ENCODE measurements at regions not wholly inside any gene's neighbourhood (a gene's known extent, or its start where the extent isn't known, plus 50 kb on each side); places are given as distances from the start of the nearest gene placed in this dataset.

DNA sequence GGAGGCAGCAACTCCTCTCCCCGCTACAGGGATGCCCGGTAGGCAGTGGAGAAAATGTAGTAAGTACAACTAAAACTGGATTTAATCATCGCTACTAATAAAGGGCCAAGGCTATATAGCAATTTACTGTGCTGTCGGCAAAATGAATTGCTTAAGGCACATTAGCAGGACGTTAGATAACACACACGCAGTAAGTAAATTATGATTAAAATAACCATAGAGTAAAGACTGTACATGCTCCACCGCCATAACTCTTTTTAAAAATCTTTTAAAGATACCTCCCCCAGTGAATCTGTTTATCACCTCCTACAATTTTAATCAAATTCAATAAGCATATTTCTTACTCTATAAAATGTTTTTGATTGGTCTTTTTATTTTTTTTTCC is 371.4 kb upstream of the MGMT start (continued):
- TF ChIP-seq, protein P1, sequence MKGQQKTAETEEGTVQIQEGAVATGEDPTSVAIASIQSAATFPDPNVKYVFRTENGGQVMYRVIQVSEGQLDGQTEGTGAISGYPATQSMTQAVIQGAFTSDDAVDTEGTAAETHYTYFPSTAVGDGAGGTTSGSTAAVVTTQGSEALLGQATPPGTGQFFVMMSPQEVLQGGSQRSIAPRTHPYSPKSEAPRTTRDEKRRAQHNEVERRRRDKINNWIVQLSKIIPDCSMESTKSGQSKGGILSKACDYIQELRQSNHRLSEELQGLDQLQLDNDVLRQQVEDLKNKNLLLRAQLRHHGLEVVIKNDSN (IDR thresholded peaks at IDR 0.05; ENCODE audit: borderline replicate concordance, low read depth), result no peak
- TF ChIP-seq TAF1 (IDR thresholded peaks at IDR 0.05; ENCODE audit: borderline replicate concordance, low read depth, low read length), result no peak

GRCh38 chr10:129096065-129096984 is 370.7 kb upstream of the MGMT start:
- no peaks in the 10 kb centered on the region for H3K27me3 ChIP-seq (ENCODE audit: insufficient read depth)
- ChIA-PET POLR2A (no interaction called here), CTCF (no interaction called here)
- H2AFZ ChIP-seq (ENCODE audit: low read depth), result no peak overlapping the region
- no peak overlapping the region for H3K27ac ChIP-seq (ENCODE audit: low read depth in 2 of 2, low read length in 1 of 2)
- no peaks in the 10 kb centered on the region for H3K9me3 ChIP-seq
- H3K79me2 ChIP-seq (ENCODE audit: insufficient read depth), result no peaks in the 10 kb centered on the region
- H3K36me3 ChIP-seq (replicated peaks in 1 of 2; ENCODE audit: control insufficient read depth in 1 of 2, insufficient read depth in 2 of 2, low read length in 1 of 2), result no peaks in the 10 kb centered on the region
- no peak overlapping the region for H3K4me2 ChIP-seq
- no peaks in the 10 kb centered on the region for H3K9me2 ChIP-seq
- no peak for DNase-seq
- H4K20me1 ChIP-seq (ENCODE audit: insufficient read depth), result no peaks in the 10 kb centered on the region
- WGBS (ENCODE audit: low lambda C conversion rate), result 20% methylated on average over 12 of the region's 12 CpGs
- no peaks in the 10 kb centered on the region for H3K4me1 ChIP-seq (ENCODE audit: control insufficient read depth in 1 of 2, insufficient read depth in 2 of 2, low read depth in 1 of 2, low read length in 1 of 2)
- H3F3A ChIP-seq (replicated peaks; ENCODE audit: insufficient read depth), result no peaks in the 10 kb centered on the region
- H3K4me3 ChIP-seq (ENCODE audit: low read depth in 2 of 2, low read length in 1 of 2), result no peak overlapping the region
- no peak overlapping the region for H3K9ac ChIP-seq
- TF ChIP-seq, protein P2, sequence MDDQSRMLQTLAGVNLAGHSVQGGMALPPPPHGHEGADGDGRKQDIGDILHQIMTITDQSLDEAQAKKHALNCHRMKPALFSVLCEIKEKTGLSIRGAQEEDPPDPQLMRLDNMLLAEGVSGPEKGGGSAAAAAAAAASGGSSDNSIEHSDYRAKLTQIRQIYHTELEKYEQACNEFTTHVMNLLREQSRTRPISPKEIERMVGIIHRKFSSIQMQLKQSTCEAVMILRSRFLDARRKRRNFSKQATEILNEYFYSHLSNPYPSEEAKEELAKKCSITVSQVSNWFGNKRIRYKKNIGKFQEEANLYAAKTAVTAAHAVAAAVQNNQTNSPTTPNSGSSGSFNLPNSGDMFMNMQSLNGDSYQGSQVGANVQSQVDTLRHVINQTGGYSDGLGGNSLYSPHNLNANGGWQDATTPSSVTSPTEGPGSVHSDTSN (IDR thresholded peaks at IDR 0.05), result no peak
- TF ChIP-seq, protein P3, sequence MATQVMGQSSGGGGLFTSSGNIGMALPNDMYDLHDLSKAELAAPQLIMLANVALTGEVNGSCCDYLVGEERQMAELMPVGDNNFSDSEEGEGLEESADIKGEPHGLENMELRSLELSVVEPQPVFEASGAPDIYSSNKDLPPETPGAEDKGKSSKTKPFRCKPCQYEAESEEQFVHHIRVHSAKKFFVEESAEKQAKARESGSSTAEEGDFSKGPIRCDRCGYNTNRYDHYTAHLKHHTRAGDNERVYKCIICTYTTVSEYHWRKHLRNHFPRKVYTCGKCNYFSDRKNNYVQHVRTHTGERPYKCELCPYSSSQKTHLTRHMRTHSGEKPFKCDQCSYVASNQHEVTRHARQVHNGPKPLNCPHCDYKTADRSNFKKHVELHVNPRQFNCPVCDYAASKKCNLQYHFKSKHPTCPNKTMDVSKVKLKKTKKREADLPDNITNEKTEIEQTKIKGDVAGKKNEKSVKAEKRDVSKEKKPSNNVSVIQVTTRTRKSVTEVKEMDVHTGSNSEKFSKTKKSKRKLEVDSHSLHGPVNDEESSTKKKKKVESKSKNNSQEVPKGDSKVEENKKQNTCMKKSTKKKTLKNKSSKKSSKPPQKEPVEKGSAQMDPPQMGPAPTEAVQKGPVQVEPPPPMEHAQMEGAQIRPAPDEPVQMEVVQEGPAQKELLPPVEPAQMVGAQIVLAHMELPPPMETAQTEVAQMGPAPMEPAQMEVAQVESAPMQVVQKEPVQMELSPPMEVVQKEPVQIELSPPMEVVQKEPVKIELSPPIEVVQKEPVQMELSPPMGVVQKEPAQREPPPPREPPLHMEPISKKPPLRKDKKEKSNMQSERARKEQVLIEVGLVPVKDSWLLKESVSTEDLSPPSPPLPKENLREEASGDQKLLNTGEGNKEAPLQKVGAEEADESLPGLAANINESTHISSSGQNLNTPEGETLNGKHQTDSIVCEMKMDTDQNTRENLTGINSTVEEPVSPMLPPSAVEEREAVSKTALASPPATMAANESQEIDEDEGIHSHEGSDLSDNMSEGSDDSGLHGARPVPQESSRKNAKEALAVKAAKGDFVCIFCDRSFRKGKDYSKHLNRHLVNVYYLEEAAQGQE (IDR thresholded peaks at IDR 0.05; ENCODE audit: low read depth, low read length), result no peak
- TF ChIP-seq SIN3A (IDR thresholded peaks at IDR 0.05; ENCODE audit: borderline replicate concordance, low read depth, low read length) (no peak), EP300 (IDR thresholded peaks at IDR 0.05; ENCODE audit: borderline replicate concordance in 1 of 2, low read depth in 1 of 2, low read length in 1 of 2) (no peak), FOXM1 (IDR thresholded peaks at IDR 0.05; ENCODE audit: low read depth) (no peak), NRF1 (IDR thresholded peaks at IDR 0.05; ENCODE audit: low read depth, low read length) (no peak), MEF2A (IDR thresholded peaks at IDR 0.05; ENCODE audit: borderline replicate concordance, low read depth) (no peak), RFX5 (IDR thresholded peaks at IDR 0.05; ENCODE audit: low read length) (no peak), MAX (IDR thresholded peaks at IDR 0.05; ENCODE audit: low read depth) (no peak), ELF1 (IDR thresholded peaks at IDR 0.05) (no peak), CHD2 (IDR thresholded peaks at IDR 0.05; ENCODE audit: low read length, partially characterized antibody) (no peak), RAD21 (IDR thresholded peaks at IDR 0.05; ENCODE audit: low read length) (no peak), EZH2phosphoT487 (IDR thresholded peaks at IDR 0.05; ENCODE audit: borderline replicate concordance, low read depth) (no peak), TEAD4 (IDR thresholded peaks at IDR 0.05; ENCODE audit: borderline replicate concordance, insufficient read depth) (no peak), USF2 (IDR thresholded peaks at IDR 0.05; ENCODE audit: borderline replicate concordance, low read depth, low read length) (no peak), TCF12 (IDR thresholded peaks at IDR 0.05) (no peak), NFIC (IDR thresholded peaks at IDR 0.05; ENCODE audit: borderline replicate concordance) (no peak)
- TF ChIP-seq, protein P1 (IDR thresholded peaks at IDR 0.05; ENCODE audit: borderline replicate concordance, low read depth), result no peak
- TF ChIP-seq, protein P4, sequence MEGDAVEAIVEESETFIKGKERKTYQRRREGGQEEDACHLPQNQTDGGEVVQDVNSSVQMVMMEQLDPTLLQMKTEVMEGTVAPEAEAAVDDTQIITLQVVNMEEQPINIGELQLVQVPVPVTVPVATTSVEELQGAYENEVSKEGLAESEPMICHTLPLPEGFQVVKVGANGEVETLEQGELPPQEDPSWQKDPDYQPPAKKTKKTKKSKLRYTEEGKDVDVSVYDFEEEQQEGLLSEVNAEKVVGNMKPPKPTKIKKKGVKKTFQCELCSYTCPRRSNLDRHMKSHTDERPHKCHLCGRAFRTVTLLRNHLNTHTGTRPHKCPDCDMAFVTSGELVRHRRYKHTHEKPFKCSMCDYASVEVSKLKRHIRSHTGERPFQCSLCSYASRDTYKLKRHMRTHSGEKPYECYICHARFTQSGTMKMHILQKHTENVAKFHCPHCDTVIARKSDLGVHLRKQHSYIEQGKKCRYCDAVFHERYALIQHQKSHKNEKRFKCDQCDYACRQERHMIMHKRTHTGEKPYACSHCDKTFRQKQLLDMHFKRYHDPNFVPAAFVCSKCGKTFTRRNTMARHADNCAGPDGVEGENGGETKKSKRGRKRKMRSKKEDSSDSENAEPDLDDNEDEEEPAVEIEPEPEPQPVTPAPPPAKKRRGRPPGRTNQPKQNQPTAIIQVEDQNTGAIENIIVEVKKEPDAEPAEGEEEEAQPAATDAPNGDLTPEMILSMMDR (IDR thresholded peaks at IDR 0.05), result no peak
